SIG-M5 (cell line): ENCODE measurements at regions not wholly inside any gene's neighbourhood (a gene's known extent, or its start where the extent isn't known, plus 50 kb on each side); places are given as distances from the start of the nearest gene placed in this dataset.
"Not testable (repeated sequence)": the region's sequence is repeated elsewhere in the genome, so short reads cannot be mapped to it uniquely, and the experiment has no call there.

Experiments
- DNase-seq: peaks from one replicate; lab custom pipeline; 2025; lab: John Stamatoyannopoulos, UW

GRCh38 chr1:200317236-200317635 is 92.6 kb downstream of the ZNF281 start:
- no peak for DNase-seq

GRCh38 chr1:200316148-200316803 is 93.6 kb downstream of the ZNF281 start:
- no peak for DNase-seq

GRCh38 chr1:200314085-200314750 is 95.6 kb downstream of the ZNF281 start:
- DNase-seq = no peak

- no peak for DNase-seq
These were observed 98.6 kb downstream of the ZNF281 start for GRCh38 chr1:200311256-200311655.

- no peak for DNase-seq
These were observed 99.0 kb downstream of the ZNF281 start for GRCh38 chr1:200310824-200311223.

- no peak for DNase-seq
These were observed 102.1 kb downstream of the ZNF281 start for GRCh38 chr1:200307755-200308066.

- no peak for DNase-seq
These were observed 102.7 kb downstream of the ZNF281 start for GRCh38 chr1:200306944-200307754.

- no peak for DNase-seq
These were observed 104.0 kb downstream of the ZNF281 start for GRCh38 chr1:200305806-200306205.

- DNase-seq = no peak
These were observed 105.7 kb downstream of the ZNF281 start for GRCh38 chr1:200304171-200304570.

- DNase-seq = no peak
These were observed 106.9 kb downstream of the ZNF281 start for GRCh38 chr1:200302921-200303290.

GRCh38 chr1:200302192-200302920 is 107.5 kb downstream of the ZNF281 start:
- DNase-seq = no peak

GRCh38 chr1:200301152-200301551 is 108.7 kb downstream of the ZNF281 start:
- no peak for DNase-seq

- DNase-seq = no peak
These were observed 110.3 kb downstream of the ZNF281 start for GRCh38 chr1:200299571-200299970.

GRCh38 chr1:200298242-200298641 is 111.6 kb downstream of the ZNF281 start:
- no peak for DNase-seq

GRCh38 chr1:200296091-200296661 is 113.7 kb downstream of the ZNF281 start:
- no peak for DNase-seq

GRCh38 chr1:200294241-200294640 is 115.6 kb downstream of the ZNF281 start:
- DNase-seq = no peak

GRCh38 chr1:200292699-200293098 is 117.1 kb downstream of the ZNF281 start:
- DNase-seq = no peak

GRCh38 chr1:200291106-200291505 is 118.7 kb downstream of the ZNF281 start:
- no peak for DNase-seq

- DNase-seq = no peak
These were observed 119.7 kb downstream of the ZNF281 start for GRCh38 chr1:200290010-200290685.

GRCh38 chr1:200288226-200288625 is 121.6 kb downstream of the ZNF281 start:
- DNase-seq = no peak

- DNase-seq = not testable (repeated sequence)
These were observed 125.6 kb downstream of the ZNF281 start for GRCh38 chr1:200284236-200284635.
